SKM-1 (cell line): ENCODE measurements at regions not wholly inside any gene's neighbourhood (a gene's known extent, or its start where the extent isn't known, plus 50 kb on each side); places are given as distances from the start of the nearest gene placed in this dataset.

Experiments used
- DNase-seq: peaks from one replicate; lab custom pipeline; 2025; ENCODE audit not compliant: unreplicated experiment; lab: John Stamatoyannopoulos, UW

DNA sequence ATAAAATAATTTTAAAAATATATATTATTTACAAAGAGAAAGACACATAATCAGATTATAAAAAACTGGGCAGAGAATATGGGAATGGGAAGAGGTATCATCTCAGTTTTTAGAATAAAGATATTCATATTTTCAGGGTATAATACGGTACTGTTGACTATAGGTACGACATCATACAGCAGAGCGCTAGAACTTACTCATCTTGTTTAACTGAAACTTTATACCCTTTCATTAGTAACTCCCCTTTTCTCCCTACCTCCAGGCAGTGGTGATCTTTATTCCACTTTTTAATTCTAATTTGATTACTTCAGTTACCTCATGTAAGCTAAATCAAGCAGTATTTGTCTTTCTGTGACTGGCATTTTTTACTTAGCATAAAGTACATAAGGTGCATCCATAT, 742.1 kb downstream of the MTRR start:
- no peak for DNase-seq

GRCh38 chr5:8613078-8613685, 744.2 kb downstream of the MTRR start:
- DNase-seq = no peak

DNA sequence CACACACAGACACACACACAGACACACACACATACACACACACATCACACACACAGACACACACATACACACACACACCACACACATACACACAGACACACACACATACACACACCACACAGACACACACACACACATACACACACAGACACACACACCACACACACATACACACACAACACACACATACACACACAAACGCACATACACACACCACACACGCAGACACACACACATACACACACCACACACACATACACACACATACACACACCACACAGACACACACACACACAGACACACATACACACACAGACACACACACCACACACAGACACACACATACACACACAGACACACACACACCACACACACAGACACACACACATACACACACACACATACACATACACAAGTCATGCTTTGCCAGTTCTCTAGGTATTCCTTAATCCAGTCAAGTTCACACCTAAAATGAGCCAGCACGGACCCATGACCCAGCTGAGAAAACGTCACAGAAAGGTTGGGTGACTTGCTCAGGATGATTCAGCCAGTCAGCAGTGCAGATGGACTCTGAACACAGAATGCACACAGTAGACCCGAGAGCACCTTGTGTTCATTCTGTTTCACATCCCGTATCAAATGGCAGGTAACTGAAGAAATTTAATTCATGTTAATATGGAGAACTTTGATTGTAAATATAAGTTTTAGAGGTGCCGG, 746.4 kb downstream of the MTRR start:
- DNase-seq = no peak

DNA sequence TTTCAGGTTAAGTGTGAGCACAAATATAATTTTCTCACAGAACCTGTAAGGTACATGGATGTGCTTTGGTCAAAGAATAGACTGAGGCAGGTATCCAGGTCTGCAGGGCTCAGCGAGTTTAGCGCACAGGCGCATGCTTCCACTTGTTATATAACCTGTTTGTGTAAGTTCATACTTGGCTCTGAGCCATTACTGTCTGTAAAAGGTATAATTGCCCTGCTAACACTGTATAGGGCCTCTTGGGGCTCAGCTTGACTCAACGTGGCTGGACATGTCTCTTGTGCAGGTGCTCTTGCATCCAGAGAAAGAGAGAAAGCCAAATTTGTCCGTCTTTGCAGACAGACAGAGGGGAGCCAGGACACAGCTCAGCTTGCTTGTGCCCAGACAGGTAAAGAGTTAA, 759.6 kb downstream of the MTRR start:
- DNase-seq = no peak

DNA sequence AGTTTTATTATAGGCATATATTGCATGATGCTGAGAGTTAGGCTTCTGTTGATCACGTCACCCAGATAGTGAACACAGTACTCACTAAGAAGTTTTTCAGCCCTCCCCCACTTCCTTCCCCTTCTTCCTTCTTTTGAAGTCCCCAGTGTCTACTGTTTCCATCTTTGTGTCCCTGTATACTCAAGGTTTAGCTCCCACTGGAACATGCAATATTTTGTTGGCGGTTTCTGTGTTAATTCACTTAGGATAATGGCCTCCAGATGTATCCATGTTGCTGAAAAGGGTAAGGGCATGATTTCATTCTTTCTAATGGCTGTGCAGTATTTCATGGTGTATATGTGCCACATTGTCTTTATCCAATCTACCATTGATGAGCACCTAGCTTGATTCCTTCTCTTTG, 764.3 kb downstream of the MTRR start:
- no peak for DNase-seq

GRCh38 chr5:8633696-8634095, 764.7 kb downstream of the MTRR start:
- DNase-seq = no peak

DNA sequence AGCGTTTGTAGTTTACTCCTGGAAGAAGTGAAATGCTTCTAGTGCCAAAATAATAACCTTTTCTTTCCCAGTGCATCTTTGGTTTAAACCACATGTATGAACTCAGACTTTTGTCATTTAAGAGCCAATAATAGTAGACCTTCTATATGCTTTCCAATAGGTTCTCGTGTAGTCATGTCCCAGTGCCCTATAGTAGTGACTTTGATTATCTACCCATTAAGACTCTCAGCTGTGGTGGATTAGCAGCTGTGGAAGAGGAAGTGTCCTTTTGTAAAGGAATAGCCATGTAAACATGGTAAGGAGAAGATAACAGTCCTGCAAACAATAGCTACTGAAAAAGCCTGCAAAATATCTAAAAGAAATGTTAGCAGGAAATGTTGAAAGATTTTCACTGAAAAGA, 765.3 kb downstream of the MTRR start:
- DNase-seq = no peak

DNA sequence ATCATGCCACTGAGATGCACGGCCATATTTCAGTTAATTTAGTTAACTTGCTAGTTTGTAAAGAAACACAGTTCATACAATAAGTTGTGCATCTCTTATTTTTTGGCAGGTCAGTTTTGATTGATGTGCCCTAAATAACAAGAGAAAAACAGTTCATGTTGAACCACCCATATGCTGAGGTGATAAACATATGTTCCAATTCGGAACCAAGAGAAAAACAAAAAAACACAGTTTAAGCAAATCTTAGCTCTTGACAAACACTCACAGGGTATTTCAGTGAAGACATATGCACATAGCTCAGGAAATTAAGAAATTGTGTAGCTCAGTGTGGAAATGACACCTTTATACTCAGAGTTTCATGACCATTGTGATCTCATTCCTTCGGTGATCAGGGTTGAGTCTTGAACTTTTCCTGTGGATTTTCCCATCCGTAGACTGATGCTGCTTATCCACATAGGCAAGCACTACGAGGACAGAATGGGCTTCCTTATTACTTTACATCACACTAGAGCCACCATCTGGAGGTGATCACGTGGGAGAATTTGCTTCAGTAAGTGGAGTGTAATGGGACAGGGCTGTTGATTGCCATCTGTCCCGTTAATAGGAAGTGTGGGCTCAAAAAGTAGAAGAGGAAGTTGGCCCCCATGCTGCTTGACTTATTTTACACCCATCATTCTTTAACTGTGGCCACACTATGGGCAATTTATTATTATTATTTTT, 773.0 kb downstream of the MTRR start:
- no peak for DNase-seq

DNA sequence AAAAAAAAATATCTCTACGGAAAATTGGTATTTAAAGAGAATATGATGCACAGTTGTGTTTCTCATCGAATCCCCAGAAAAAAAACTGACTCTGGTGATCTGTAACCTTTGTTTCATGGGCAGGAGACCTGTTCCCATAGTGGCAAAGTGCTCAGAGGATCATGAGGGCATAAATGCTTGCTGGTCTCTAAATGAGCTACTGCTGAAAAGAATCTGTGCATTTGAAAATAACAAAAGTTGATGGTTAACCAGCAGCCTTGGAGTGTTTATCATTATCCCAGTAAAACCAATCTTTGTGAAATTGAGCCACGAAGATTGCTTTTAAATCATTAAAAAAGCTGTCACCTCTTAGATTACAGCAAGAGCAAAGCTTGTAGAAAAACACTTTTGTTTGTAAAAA, 775.4 kb downstream of the MTRR start:
- no peak for DNase-seq

- no peak for DNase-seq
These were observed 778.2 kb downstream of the MTRR start for GRCh38 chr5:8647111-8647510.

- DNase-seq = no peak
These were observed 781.2 kb downstream of the MTRR start for GRCh38 chr5:8650186-8650585.

- no peak for DNase-seq
These were observed 791.4 kb downstream of the MTRR start for GRCh38 chr5:8660133-8660893.

GRCh38 chr5:8663374-8663773, 794.4 kb downstream of the MTRR start:
- DNase-seq = no peak

GRCh38 chr5:8675182-8675581, 806.2 kb downstream of the MTRR start:
- DNase-seq = no peak

- DNase-seq = no peak
These were observed 807.7 kb downstream of the MTRR start for GRCh38 chr5:8676695-8677094.

GRCh38 chr5:8682381-8682780, 813.4 kb downstream of the MTRR start:
- no peak for DNase-seq

DNA sequence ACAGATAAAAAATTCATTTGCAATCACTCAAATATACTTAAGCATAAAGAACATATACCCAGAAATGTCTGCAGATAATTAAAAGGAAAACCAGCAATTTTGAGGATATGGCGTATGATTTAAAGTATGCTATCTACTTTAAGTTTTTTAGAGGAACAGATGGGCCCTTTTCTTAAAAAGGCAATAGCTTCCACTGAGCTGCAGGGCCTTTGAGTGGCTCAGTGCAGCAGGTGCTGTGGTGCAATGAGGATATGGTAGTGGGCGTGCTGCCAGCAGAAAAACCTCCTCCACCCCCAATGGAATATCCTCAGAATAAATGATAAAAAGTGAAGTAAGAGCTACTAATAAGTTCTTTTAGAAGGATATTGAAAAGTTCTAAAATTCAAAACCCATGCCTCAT, 814.5 kb downstream of the MTRR start:
- no peak for DNase-seq

GRCh38 chr5:8685704-8686103, 816.8 kb downstream of the MTRR start:
- DNase-seq = no peak

- DNase-seq = no peak
These were observed 817.8 kb downstream of the MTRR start for GRCh38 chr5:8686707-8687106.

- DNase-seq = no peak
These were observed 820.8 kb downstream of the MTRR start for GRCh38 chr5:8689773-8690172.

- DNase-seq = no peak
These were observed 822.3 kb downstream of the MTRR start for GRCh38 chr5:8691221-8691620.
